ENCODE measurements at regions not wholly inside any gene's neighbourhood (a gene's known extent, or its start where the extent isn't known, plus 50 kb on each side); places are given as distances from the start of the nearest gene placed in this dataset. TPM values are rescaled to one million over a fixed set of nuclear protein-coding genes. Genes with fewer than 3 reads are reported as not detected.

DNA sequence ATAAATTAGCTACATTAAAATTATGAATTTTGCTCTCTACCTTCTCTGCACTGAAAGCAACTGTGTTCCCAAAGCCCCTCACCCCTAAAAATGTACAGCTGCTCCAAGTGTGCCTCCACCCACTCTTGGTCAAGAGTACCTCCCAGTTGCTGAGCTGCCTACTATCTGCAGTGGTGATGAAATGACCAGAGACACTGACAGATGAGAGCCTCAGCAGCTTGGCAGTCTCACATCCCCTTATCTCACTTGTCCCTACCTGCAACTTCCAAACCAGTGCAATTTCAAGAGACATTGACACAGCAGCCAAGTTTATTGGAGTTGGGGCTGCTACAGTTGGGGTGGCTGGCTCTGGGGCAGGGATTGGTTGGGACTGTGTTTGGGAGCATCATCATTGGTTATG, 52.2 kb upstream of the COL6A5 start:
- H3F3A ChIP-seq (replicated peaks; ENCODE audit: low read depth) = no peaks in the 10 kb centered on the region
- H3K27ac ChIP-seq (ENCODE audit: low read depth) = no peak overlapping the region
- no peaks in the 10 kb centered on the region for H3K27me3 Mint-ChIP-seq (ENCODE audit: insufficient read depth, low read depth, poor library complexity)
- no peak overlapping the region for H3K27ac Mint-ChIP-seq
- H4K20me1 ChIP-seq (replicated peaks; ENCODE audit: insufficient read depth) = no peaks in the 10 kb centered on the region
- no peak for ATAC-seq
- no peaks in the 10 kb centered on the region for H3K79me2 ChIP-seq (replicated peaks; ENCODE audit: insufficient read depth)
- peaks cover 9% of the 10 kb centered on the region; the same call in 2 of the 3 replicates for H3K9me3 Mint-ChIP-seq
- H3K4me1 Mint-ChIP-seq = peaks cover 4% of the 10 kb centered on the region; the same call in 1 of the 3 replicates
- no peak for DNase-seq (ENCODE audit: low spot score)
- no peaks in the 10 kb centered on the region for H3K27me3 ChIP-seq (ENCODE audit: insufficient read depth)
- H3K36me3 Mint-ChIP-seq (ENCODE audit: low read depth) = no peaks in the 10 kb centered on the region
- H3K36me3 ChIP-seq (ENCODE audit: insufficient read depth) = no peaks in the 10 kb centered on the region
- H3K4me1 ChIP-seq (ENCODE audit: insufficient read depth) = no peaks in the 10 kb centered on the region
- H3K4me2 ChIP-seq = no peak overlapping the region
- no peak for TF ChIP-seq EZH2phosphoT487 (IDR thresholded peaks at IDR 0.05; ENCODE audit: unreplicated experiment)
- TF ChIP-seq STAT1 (IDR thresholded peaks at IDR 0.05; ENCODE audit: unreplicated experiment) = no peak
- no peak for TF ChIP-seq NANOG (IDR thresholded peaks at IDR 0.05; ENCODE audit: borderline replicate concordance)
- TF ChIP-seq, protein P1, sequence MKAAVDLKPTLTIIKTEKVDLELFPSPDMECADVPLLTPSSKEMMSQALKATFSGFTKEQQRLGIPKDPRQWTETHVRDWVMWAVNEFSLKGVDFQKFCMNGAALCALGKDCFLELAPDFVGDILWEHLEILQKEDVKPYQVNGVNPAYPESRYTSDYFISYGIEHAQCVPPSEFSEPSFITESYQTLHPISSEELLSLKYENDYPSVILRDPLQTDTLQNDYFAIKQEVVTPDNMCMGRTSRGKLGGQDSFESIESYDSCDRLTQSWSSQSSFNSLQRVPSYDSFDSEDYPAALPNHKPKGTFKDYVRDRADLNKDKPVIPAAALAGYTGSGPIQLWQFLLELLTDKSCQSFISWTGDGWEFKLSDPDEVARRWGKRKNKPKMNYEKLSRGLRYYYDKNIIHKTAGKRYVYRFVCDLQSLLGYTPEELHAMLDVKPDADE (IDR thresholded peaks at IDR 0.05) = no peak
- TF ChIP-seq, protein P2, sequence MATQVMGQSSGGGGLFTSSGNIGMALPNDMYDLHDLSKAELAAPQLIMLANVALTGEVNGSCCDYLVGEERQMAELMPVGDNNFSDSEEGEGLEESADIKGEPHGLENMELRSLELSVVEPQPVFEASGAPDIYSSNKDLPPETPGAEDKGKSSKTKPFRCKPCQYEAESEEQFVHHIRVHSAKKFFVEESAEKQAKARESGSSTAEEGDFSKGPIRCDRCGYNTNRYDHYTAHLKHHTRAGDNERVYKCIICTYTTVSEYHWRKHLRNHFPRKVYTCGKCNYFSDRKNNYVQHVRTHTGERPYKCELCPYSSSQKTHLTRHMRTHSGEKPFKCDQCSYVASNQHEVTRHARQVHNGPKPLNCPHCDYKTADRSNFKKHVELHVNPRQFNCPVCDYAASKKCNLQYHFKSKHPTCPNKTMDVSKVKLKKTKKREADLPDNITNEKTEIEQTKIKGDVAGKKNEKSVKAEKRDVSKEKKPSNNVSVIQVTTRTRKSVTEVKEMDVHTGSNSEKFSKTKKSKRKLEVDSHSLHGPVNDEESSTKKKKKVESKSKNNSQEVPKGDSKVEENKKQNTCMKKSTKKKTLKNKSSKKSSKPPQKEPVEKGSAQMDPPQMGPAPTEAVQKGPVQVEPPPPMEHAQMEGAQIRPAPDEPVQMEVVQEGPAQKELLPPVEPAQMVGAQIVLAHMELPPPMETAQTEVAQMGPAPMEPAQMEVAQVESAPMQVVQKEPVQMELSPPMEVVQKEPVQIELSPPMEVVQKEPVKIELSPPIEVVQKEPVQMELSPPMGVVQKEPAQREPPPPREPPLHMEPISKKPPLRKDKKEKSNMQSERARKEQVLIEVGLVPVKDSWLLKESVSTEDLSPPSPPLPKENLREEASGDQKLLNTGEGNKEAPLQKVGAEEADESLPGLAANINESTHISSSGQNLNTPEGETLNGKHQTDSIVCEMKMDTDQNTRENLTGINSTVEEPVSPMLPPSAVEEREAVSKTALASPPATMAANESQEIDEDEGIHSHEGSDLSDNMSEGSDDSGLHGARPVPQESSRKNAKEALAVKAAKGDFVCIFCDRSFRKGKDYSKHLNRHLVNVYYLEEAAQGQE (IDR thresholded peaks at IDR 0.05; ENCODE audit: unreplicated experiment) = no peak
- no peak for TF ChIP-seq ZNF331 (CRISPR knock-in tag; IDR thresholded peaks at IDR 0.05; ENCODE audit: low read depth)
- TF ChIP-seq, protein P3, sequence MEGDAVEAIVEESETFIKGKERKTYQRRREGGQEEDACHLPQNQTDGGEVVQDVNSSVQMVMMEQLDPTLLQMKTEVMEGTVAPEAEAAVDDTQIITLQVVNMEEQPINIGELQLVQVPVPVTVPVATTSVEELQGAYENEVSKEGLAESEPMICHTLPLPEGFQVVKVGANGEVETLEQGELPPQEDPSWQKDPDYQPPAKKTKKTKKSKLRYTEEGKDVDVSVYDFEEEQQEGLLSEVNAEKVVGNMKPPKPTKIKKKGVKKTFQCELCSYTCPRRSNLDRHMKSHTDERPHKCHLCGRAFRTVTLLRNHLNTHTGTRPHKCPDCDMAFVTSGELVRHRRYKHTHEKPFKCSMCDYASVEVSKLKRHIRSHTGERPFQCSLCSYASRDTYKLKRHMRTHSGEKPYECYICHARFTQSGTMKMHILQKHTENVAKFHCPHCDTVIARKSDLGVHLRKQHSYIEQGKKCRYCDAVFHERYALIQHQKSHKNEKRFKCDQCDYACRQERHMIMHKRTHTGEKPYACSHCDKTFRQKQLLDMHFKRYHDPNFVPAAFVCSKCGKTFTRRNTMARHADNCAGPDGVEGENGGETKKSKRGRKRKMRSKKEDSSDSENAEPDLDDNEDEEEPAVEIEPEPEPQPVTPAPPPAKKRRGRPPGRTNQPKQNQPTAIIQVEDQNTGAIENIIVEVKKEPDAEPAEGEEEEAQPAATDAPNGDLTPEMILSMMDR (conservative IDR thresholded peaks at IDR 0.05; ENCODE audit: low read depth in 2 of 2) = no peak
- TF ChIP-seq ZNF114 (CRISPR knock-in tag; IDR thresholded peaks at IDR 0.05) = no peak
- no peak for TF ChIP-seq POLR2AphosphoS5 (IDR thresholded peaks at IDR 0.05; ENCODE audit: low read depth)
- TF ChIP-seq CREB1 (CRISPR knock-in tag; IDR thresholded peaks at IDR 0.05; ENCODE audit: low read depth) = no peak
- TF ChIP-seq EZH2 (IDR thresholded peaks at IDR 0.05; ENCODE audit: low read depth, unreplicated experiment) = no peak
- TF ChIP-seq JUNB (IDR thresholded peaks at IDR 0.05; ENCODE audit: unreplicated experiment) = no peak
- H2AFZ ChIP-seq = no peak overlapping the region
- no peaks in the 10 kb centered on the region for H3K9me2 ChIP-seq (ENCODE audit: insufficient read depth)
- no peak overlapping the region for H3K4me3 Mint-ChIP-seq
- H3K4me3 ChIP-seq = no peak overlapping the region

Small RNA genes lying in the stretch of these regions (small RNA-seq; reads per million reads assigned to genes)
- not detected for gene ENPP7P3 (ENCODE audit: low replicate concordance)
- not detected for gene SNRPCP8 (ENCODE audit: low replicate concordance)

Measured in GM23338 (cell line).